ENCODE measurements at regions not wholly inside any gene's neighbourhood (a gene's known extent, or its start where the extent isn't known, plus 50 kb on each side); places are given as distances from the start of the nearest gene placed in this dataset.

- TF ChIP-seq REST (IDR thresholded peaks at IDR 0.05; ENCODE audit: unreplicated experiment) (no peak), POLR2AphosphoS5 (IDR thresholded peaks at IDR 0.05; ENCODE audit: low read depth) (no peak), CTCF (conservative IDR thresholded peaks at IDR 0.05; ENCODE audit: low read depth in 2 of 2) (no peak), ZNF331 (CRISPR knock-in tag; IDR thresholded peaks at IDR 0.05; ENCODE audit: low read depth) (no peak), ETS1 (IDR thresholded peaks at IDR 0.05) (no peak), EZH2phosphoT487 (IDR thresholded peaks at IDR 0.05; ENCODE audit: unreplicated experiment) (no peak), JUNB (IDR thresholded peaks at IDR 0.05; ENCODE audit: unreplicated experiment) (no peak)
Observed at GRCh38 chr9:90999425-91000397, 198.1 kb downstream of the SYK start (continued).

GRCh38 chr9:91001146-91001611 lies 199.6 kb downstream of the SYK start:
- DNase-seq (ENCODE audit: low spot score) (no peak), ATAC-seq (no peak)
- Histone ChIP-seq H3K27ac (ENCODE audit: low read depth) (no peak overlapping the region), H3F3A (replicated peaks; ENCODE audit: low read depth) (no peaks in the 10 kb centered on the region), H3K4me1 (ENCODE audit: insufficient read depth) (peaks cover 3% of the 10 kb centered on the region; the same call in 1 of the 2 replicates), H4K20me1 (replicated peaks; ENCODE audit: insufficient read depth) (no peaks in the 10 kb centered on the region), H3K9me2 (ENCODE audit: insufficient read depth) (0 out of 2 replicates have a peak, but pooled peaks cover 22% of the 10 kb centered on the region), H3K4me3 (no peak overlapping the region), H3K27me3 (ENCODE audit: insufficient read depth) (no peaks in the 10 kb centered on the region), H3K79me2 (replicated peaks; ENCODE audit: insufficient read depth) (no peaks in the 10 kb centered on the region), H2AFZ (no peak overlapping the region), H3K36me3 (ENCODE audit: insufficient read depth) (peaks cover 7% of the 10 kb centered on the region; the same call in 1 of the 2 replicates), H3K4me2 (no peak overlapping the region)
- no peak overlapping the region for H3K4me3 Mint-ChIP-seq
- peaks cover 3% of the 10 kb centered on the region for H3K27me3 Mint-ChIP-seq (ENCODE audit: insufficient read depth, low read depth, poor library complexity)
- H3K27ac Mint-ChIP-seq: no peak overlapping the region
- peaks cover 3% of the 10 kb centered on the region; the same call in 2 of the 3 replicates for H3K4me1 Mint-ChIP-seq
- H3K36me3 Mint-ChIP-seq (ENCODE audit: low read depth): peaks cover 9% of the 10 kb centered on the region; the same call in 2 of the 3 replicates
- H3K9me3 Mint-ChIP-seq: peaks cover 16% of the 10 kb centered on the region
- TF ChIP-seq REST (IDR thresholded peaks at IDR 0.05; ENCODE audit: unreplicated experiment) (no peak), ETS1 (IDR thresholded peaks at IDR 0.05) (no peak), ZNF114 (CRISPR knock-in tag; IDR thresholded peaks at IDR 0.05) (no peak)
